PC-9 (cell line): ENCODE measurements at regions not wholly inside any gene's neighbourhood (a gene's known extent, or its start where the extent isn't known, plus 50 kb on each side); places are given as distances from the start of the nearest gene placed in this dataset.

ENCODE experiments used
- BruUV-seq: library from RNA; stranded (reverse); fragments of 400-500 nt; replicated peaks from 2 replicates; lab custom pipeline; 2021; lab: Mats Ljungman, UMichigan
- CTCF ChIA-PET: fragments of 300-600 bp; sonication (Branson Sonifier 250); formaldehyde crosslinking; loops from one replicate; lab custom pipeline; 2022; ENCODE audit warnings: antibody characterized with exemption; lab: Charles Lee
- POLR2A ChIA-PET: fragments of 300-600 bp; sonication (Branson Sonifier 250); formaldehyde crosslinking; loops from one replicate; lab custom pipeline; 2022; ENCODE audit warnings: antibody characterized with exemption; ENCODE audit not compliant: unreplicated experiment; lab: Charles Lee
- DNase-seq, 2 experiments: peaks; one replicate each; pipeline versions ENCODE4 v3.0.0 to v3.0.0-alpha.2; 2015 to 2022; ENCODE audit warnings: mixed read lengths in 1 of 2
- H2AFZ ChIP-seq: fragments of 200-600 bp; sonication (generic); 2 replicates; pipeline ENCODE4 v1.8.1; 2017; ENCODE audit warnings: antibody characterized with exemption
- H3F3A ChIP-seq: fragments of 200-600 bp; sonication (generic); 2 replicates; pipeline ENCODE4 v1.8.1; 2017; ENCODE audit warnings: antibody characterized with exemption, mild to moderate bottlenecking, low read depth; ENCODE audit not compliant: insufficient read depth
- H3K27ac ChIP-seq: fragments of 200-600 bp; sonication (generic); 2 replicates; pipeline ENCODE4 v1.6.1; 2016; ENCODE audit warnings: mixed run types
- H3K27me3 ChIP-seq: fragments of 200-600 bp; sonication (generic); 2 replicates; pipeline ENCODE4 v1.6.1; 2016; ENCODE audit warnings: low read depth, mixed run types; ENCODE audit not compliant: insufficient read depth
- H3K36me3 ChIP-seq: fragments of 200-600 bp; sonication (generic); 2 replicates; pipeline ENCODE4 v1.6.1; 2016; ENCODE audit warnings: low read depth, mixed run types
- H3K4me1 ChIP-seq: fragments of 200-600 bp; sonication (generic); replicated peaks from 2 replicates; pipeline ENCODE4 v1.6.1; 2016; ENCODE audit warnings: mixed run types; ENCODE audit not compliant: insufficient read depth
- H3K4me2 ChIP-seq: fragments of 200-600 bp; sonication (generic); 2 replicates; pipeline ENCODE4 v1.6.1; 2017; ENCODE audit warnings: mixed run types
- H3K4me3 ChIP-seq: fragments of 200-600 bp; sonication (generic); 2 replicates; pipeline ENCODE4 v1.6.1; 2016; ENCODE audit warnings: mixed run types
- H3K79me2 ChIP-seq: fragments of 200-600 bp; sonication (generic); 2 replicates; pipeline ENCODE4 v1.6.1; 2017; ENCODE audit warnings: low read depth, mixed run types
- H3K9me2 ChIP-seq: fragments of 200-600 bp; sonication (generic); 2 replicates; pipeline ENCODE4 v1.8.1; 2017; ENCODE audit warnings: mild to moderate bottlenecking; ENCODE audit not compliant: insufficient read depth
- H3K9me3 ChIP-seq: fragments of 200-600 bp; sonication (generic); 2 replicates; pipeline ENCODE4 v1.8.1; 2016; ENCODE audit warnings: low read depth; ENCODE audit not compliant: insufficient read depth
- H4K20me1 ChIP-seq: fragments of 200-600 bp; sonication (generic); 2 replicates; pipeline ENCODE4 v1.8.1; 2017; ENCODE audit not compliant: insufficient read depth
- CTCF ChIP-seq: fragments of 200-600 bp; sonication (generic); conservative IDR thresholded peaks from 2 replicates; pipeline ENCODE4 v1.6.1; 2017; ENCODE audit warnings: mixed run types, antibody characterized with exemption, mild to moderate bottlenecking, moderate library complexity
- EZH2 ChIP-seq: fragments of 200-600 bp; sonication (generic); IDR thresholded peaks from 2 replicates; pipeline ENCODE4 v1.8.0; 2017; ENCODE audit warnings: antibody characterized with exemption, low read depth
- intact Hi-C: fragments of 100-400 bp; cut with micrococcal nuclease; formaldehyde crosslinking; loops from one replicate; pipeline ENCODE4 v1.10.0; 2022; ENCODE audit not compliant: unreplicated experiment

- no peaks in the 10 kb centered on the region for H3F3A ChIP-seq
- H4K20me1 ChIP-seq: no peaks in the 10 kb centered on the region
- TF ChIP-seq CTCF (no peak), EZH2 (no peak)
- no peaks in the 10 kb centered on the region for H3K9me2 ChIP-seq
- H3K9me3 ChIP-seq: no peaks in the 10 kb centered on the region
- no peak for DNase-seq
- H3K4me3 ChIP-seq: no peak overlapping the region
- peaks cover 7% of the 10 kb centered on the region for H3K4me1 ChIP-seq
- H3K4me2 ChIP-seq: 0 out of 2 replicates have a peak overlapping the region, but pooled peaks have one; percentile 20
- no peaks in the 10 kb centered on the region for H3K79me2 ChIP-seq
- CTCF ChIA-PET: no interaction called here
- POLR2A ChIA-PET: interaction anchor here (0.6 kb wide), 2 partner anchors 97 to 418 kb away, joined by 4 to 13 read pairs; no protein-coding TSS in a partner anchor
- intact Hi-C loops: loop anchor here (10.0 kb wide), 1 partner anchor 144 kb away; no protein-coding TSS in a partner anchor
- no peaks in the 10 kb centered on the region for H3K27me3 ChIP-seq
- no peak overlapping the region for H2AFZ ChIP-seq
- no peak overlapping the region for H3K27ac ChIP-seq
- no peaks in the 10 kb centered on the region for H3K36me3 ChIP-seq
- no TSS peak for BruUV-seq
Measured at GRCh38 chr15:39430389-39430788, 150.5 kb upstream of the THBS1 start.

GRCh38 chr15:39431376-39431775 is 149.5 kb upstream of the THBS1 start:
- Histone ChIP-seq H2AFZ (no peak overlapping the region), H3K27me3 (no peaks in the 10 kb centered on the region), H3K9me2 (no peaks in the 10 kb centered on the region), H3K27ac (no peak overlapping the region), H3K9me3 (no peaks in the 10 kb centered on the region), H3F3A (no peaks in the 10 kb centered on the region), H3K4me3 (no peak overlapping the region), H4K20me1 (no peaks in the 10 kb centered on the region), H3K79me2 (no peaks in the 10 kb centered on the region), H3K4me2 (no peak overlapping the region), H3K4me1 (peaks cover 7% of the 10 kb centered on the region), H3K36me3 (no peaks in the 10 kb centered on the region)
- CTCF ChIA-PET: no interaction called here
- intact Hi-C loops: loop anchor here (10.0 kb wide), 1 partner anchor 143 kb away; no protein-coding TSS in a partner anchor
- no peak for DNase-seq
- BruUV-seq: no TSS peak
- POLR2A ChIA-PET: no interaction called here
- TF ChIP-seq CTCF (no peak), EZH2 (no peak)

GRCh38 chr15:39432026-39432425 is 148.9 kb upstream of the THBS1 start:
- Histone ChIP-seq H2AFZ (no peak overlapping the region), H3F3A (no peaks in the 10 kb centered on the region), H3K27ac (no peak overlapping the region), H4K20me1 (no peaks in the 10 kb centered on the region), H3K9me3 (no peaks in the 10 kb centered on the region), H3K4me3 (no peak overlapping the region), H3K79me2 (no peaks in the 10 kb centered on the region), H3K9me2 (no peaks in the 10 kb centered on the region), H3K4me1 (peaks cover 7% of the 10 kb centered on the region), H3K27me3 (no peaks in the 10 kb centered on the region), H3K4me2 (no peak overlapping the region), H3K36me3 (no peaks in the 10 kb centered on the region)
- no peak for DNase-seq
- ChIA-PET POLR2A (no interaction called here), CTCF (no interaction called here)
- TF ChIP-seq CTCF (no peak), EZH2 (no peak)
- intact Hi-C loops: loop anchor here (10.0 kb wide), 1 partner anchor 143 kb away; no protein-coding TSS in a partner anchor
- BruUV-seq: no TSS peak
